Thoracic aorta (tissue), 2 donors: ENCODE measurements at regions not wholly inside any gene's neighbourhood (a gene's known extent, or its start where the extent isn't known, plus 50 kb on each side); places are given as distances from the start of the nearest gene placed in this dataset.
"Not testable (repeated sequence)": the region's sequence is repeated elsewhere in the genome, so short reads cannot be mapped to it uniquely, and the experiment has no call there.

Experiments
- ATAC-seq: fragments of 150-250 bp; one replicate; pipeline ENCODE4 v1.8.0; 2017; ENCODE audit warnings: low read depth; ENCODE audit not compliant: insufficient number of reproducible peaks, low FRiP score
- DNase-seq: peaks from one replicate; pipeline ENCODE4 v3.0.0-alpha.2; 2020; ENCODE audit warnings: low spot score
- H3K27ac ChIP-seq, 2 donors: fragments of 200-600 bp; sonication (generic); 1 replicate in 1 of 2; 2 replicates in 1 of 2; pipeline ENCODE4 v1.5.1; 2016; ENCODE audit warnings: mild to moderate bottlenecking in 2 of 2, moderate library complexity in 2 of 2
- H3K27me3 ChIP-seq: fragments of 200-600 bp; sonication (generic); replicated peaks from 2 replicates; pipeline ENCODE4 v1.6.0; 2016; ENCODE audit warnings: mild to moderate bottlenecking; ENCODE audit not compliant: insufficient read depth
- H3K36me3 ChIP-seq: fragments of 200-600 bp; sonication (generic); one replicate; pipeline ENCODE4 v1.5.1; 2016
- H3K4me1 ChIP-seq, 2 donors: fragments of 200-600 bp; sonication (generic); 1 replicate in 1 of 2; 2 replicates in 1 of 2; pipeline versions ENCODE4 v1.5.1 to v1.6.0; 2016; ENCODE audit warnings: low read depth in 2 of 2, mild to moderate bottlenecking in 1 of 2; ENCODE audit not compliant: control insufficient read depth in 1 of 2
- H3K4me3 ChIP-seq: fragments of 200-600 bp; sonication (generic); 2 replicates; pipeline ENCODE4 v1.5.1; 2016; ENCODE audit warnings: mild to moderate bottlenecking
- H3K9me3 ChIP-seq: fragments of 200-600 bp; sonication (generic); 2 replicates; pipeline ENCODE4 v1.5.1; 2016

- H3K4me3 ChIP-seq = peak overlapping the region; percentile 60
- DNase-seq, H3K27ac ChIP-seq, H3K4me1 ChIP-seq, H3K27me3 ChIP-seq, ATAC-seq, H3K9me3 ChIP-seq, H3K36me3 ChIP-seq: not testable (repeated sequence)
Measured at GRCh38 chr15:30195355-30196008, 60.6 kb downstream of the GOLGA8T start.

GRCh38 chr15:30196009-30196375 lies 61.1 kb downstream of the GOLGA8T start:
- H3K4me1 ChIP-seq, ATAC-seq, H3K27me3 ChIP-seq, H3K9me3 ChIP-seq, H3K36me3 ChIP-seq, DNase-seq, H3K27ac ChIP-seq: not testable (repeated sequence)
- peak overlapping the region; percentile 60 for H3K4me3 ChIP-seq

- not testable (repeated sequence) for H3K9me3 ChIP-seq, H3K4me3 ChIP-seq, H3K4me1 ChIP-seq, H3K27ac ChIP-seq, DNase-seq, H3K36me3 ChIP-seq, H3K27me3 ChIP-seq, ATAC-seq
Measured at GRCh38 chr15:30196769-30197168, 61.9 kb downstream of the GOLGA8T start.

- not testable (repeated sequence) for ATAC-seq, H3K36me3 ChIP-seq, DNase-seq, H3K9me3 ChIP-seq, H3K27me3 ChIP-seq, H3K27ac ChIP-seq, H3K4me1 ChIP-seq, H3K4me3 ChIP-seq
Measured at GRCh38 chr15:30201517-30201916, 66.7 kb downstream of the GOLGA8T start.

GRCh38 chr15:30213733-30214132 lies 78.9 kb downstream of the GOLGA8T start:
- not testable (repeated sequence) for H3K4me3 ChIP-seq, H3K27ac ChIP-seq, DNase-seq, H3K27me3 ChIP-seq, H3K4me1 ChIP-seq, H3K36me3 ChIP-seq, H3K9me3 ChIP-seq, ATAC-seq

GRCh38 chr15:30221803-30222202 lies 87.0 kb downstream of the GOLGA8T start:
- ATAC-seq, H3K9me3 ChIP-seq, H3K4me1 ChIP-seq, H3K27ac ChIP-seq, H3K4me3 ChIP-seq, H3K27me3 ChIP-seq, H3K36me3 ChIP-seq, DNase-seq: not testable (repeated sequence)

GRCh38 chr15:30222798-30223591 lies 88.1 kb downstream of the GOLGA8T start:
- not testable (repeated sequence) for H3K27ac ChIP-seq, DNase-seq, H3K27me3 ChIP-seq, H3K4me3 ChIP-seq, H3K9me3 ChIP-seq, H3K4me1 ChIP-seq, ATAC-seq, H3K36me3 ChIP-seq

GRCh38 chr15:30225233-30225891 lies 90.5 kb downstream of the GOLGA8T start:
- not testable (repeated sequence) for H3K4me1 ChIP-seq, H3K27ac ChIP-seq, H3K27me3 ChIP-seq, DNase-seq, ATAC-seq, H3K36me3 ChIP-seq, H3K4me3 ChIP-seq, H3K9me3 ChIP-seq

GRCh38 chr15:30261432-30262141 lies 126.7 kb downstream of the GOLGA8T start:
- not testable (repeated sequence) for H3K4me3 ChIP-seq, H3K9me3 ChIP-seq, H3K27me3 ChIP-seq, H3K36me3 ChIP-seq, H3K4me1 ChIP-seq, ATAC-seq, H3K27ac ChIP-seq, DNase-seq

- not testable (repeated sequence) for H3K27ac ChIP-seq, H3K4me1 ChIP-seq, DNase-seq, H3K4me3 ChIP-seq, H3K9me3 ChIP-seq, ATAC-seq, H3K36me3 ChIP-seq, H3K27me3 ChIP-seq
Measured at GRCh38 chr15:30262142-30262460, 127.2 kb downstream of the GOLGA8T start.

GRCh38 chr15:30264000-30264399 lies 129.1 kb downstream of the GOLGA8T start:
- not testable (repeated sequence) for H3K27ac ChIP-seq, H3K4me3 ChIP-seq, H3K27me3 ChIP-seq, H3K9me3 ChIP-seq, DNase-seq, H3K4me1 ChIP-seq, ATAC-seq, H3K36me3 ChIP-seq
